B cell (primary cell): ENCODE measurements at regions not wholly inside any gene's neighbourhood (a gene's known extent, or its start where the extent isn't known, plus 50 kb on each side); places are given as distances from the start of the nearest gene placed in this dataset.

Experiments
- CTCF ChIP-seq: fragments of 200-600 bp; IDR thresholded peaks from one replicate; pipeline ENCODE4 v1.8.0; 2022; ENCODE audit warnings: antibody characterized with exemption, mild to moderate bottlenecking
- EZH2 ChIP-seq: IDR thresholded peaks from 2 replicates; pipeline ENCODE4 v1.6.1; 2012; ENCODE audit warnings: borderline replicate concordance, low read depth, mild to moderate bottlenecking, moderate library complexity, low read length; ENCODE audit not compliant: insufficient read depth, poor library complexity, severe bottlenecking

- no peak for TF ChIP-seq CTCF
- TF ChIP-seq EZH2, result no peak
Measured at GRCh38 chr10:117884093-117884492, 162.6 kb downstream of the RAB11FIP2 start.
